GM12878 (cell line): ENCODE measurements at regions not wholly inside any gene's neighbourhood (a gene's known extent, or its start where the extent isn't known, plus 50 kb on each side); places are given as distances from the start of the nearest gene placed in this dataset.

ENCODE experiments used
- ATAC-seq: fragments of 200-7000 bp; cut with Tn5 transposase; 3 replicates; pipeline ENCODE4 v1.9.1; 2020; ENCODE audit warnings: mild to moderate bottlenecking, moderate library complexity
- BruUV-seq: library from RNA; stranded (reverse); fragments of 400-500 nt; replicated peaks from 2 replicates; lab custom pipeline; 2021; lab: Mats Ljungman, UMichigan
- CTCF ChIA-PET: fragments of 300-600 bp; sonication (Branson Sonifier 250); formaldehyde crosslinking; extraction: SDS; loops from one replicate; lab custom pipeline; 2021; ENCODE audit warnings: inconsistent platforms; lab: Yijun Ruan, JAX
- POLR2A ChIA-PET: fragments of 350-600 bp; formaldehyde crosslinking; extraction: SDS; loops from one replicate; lab custom pipeline; 2021; ENCODE audit warnings: inconsistent platforms; lab: Charles Lee
- RAD21 ChIA-PET: fragments of 300-600 bp; sonication (Branson Sonifier 250); formaldehyde crosslinking; loops from one replicate; lab custom pipeline; 2023; ENCODE audit warnings: antibody characterized with exemption; ENCODE audit not compliant: unreplicated experiment; lab: Charles Lee
- SMC1A ChIA-PET: fragments of 300-600 bp; sonication (Branson Sonifier 250); formaldehyde crosslinking; loops from one replicate; lab custom pipeline; 2023; ENCODE audit not compliant: unreplicated experiment, uncharacterized antibody; lab: Charles Lee
- DNase-seq: peaks from one replicate; pipeline ENCODE4 v3.0.0-alpha.2; 2011; ENCODE audit warnings: low read depth, low spot score
- FAIRE-seq: peaks from 3 replicates; lab custom pipeline; 2011; peaks lifted over from hg19 to GRCh38; lab: Jason Lieb, UNC
- H2AFZ ChIP-seq: 2 replicates; pipeline ENCODE4 v1.6.0; 2011; ENCODE audit warnings: low read depth, low read length, control low read depth; ENCODE audit not compliant: control insufficient read depth
- H3K27ac ChIP-seq: 2 replicates; pipeline ENCODE4 v1.5.1; 2011; ENCODE audit warnings: control low read depth; ENCODE audit not compliant: control insufficient read depth, insufficient read depth
- H3K27me3 ChIP-seq, 2 experiments: replicated peaks in 1 of 2; 2 replicates each; pipeline versions ENCODE4 v1.6.0 to v1.6.1; 2011; ENCODE audit warnings: low read length in 1 of 2; ENCODE audit not compliant: control insufficient read depth in 2 of 2, insufficient read depth in 2 of 2
- H3K36me3 ChIP-seq, 2 experiments: 2 replicates each; pipeline ENCODE4 v1.5.1; 2011; ENCODE audit warnings: low read length in 1 of 2; ENCODE audit not compliant: control insufficient read depth in 2 of 2, insufficient read depth in 2 of 2
- H3K4me1 ChIP-seq: 2 replicates; pipeline ENCODE4 v1.6.1; 2011; ENCODE audit warnings: mild to moderate bottlenecking, low read length, moderate library complexity, mixed read lengths; ENCODE audit not compliant: control insufficient read depth, insufficient read depth
- H3K4me2 ChIP-seq: 2 replicates; pipeline ENCODE4 v1.6.0; 2011; ENCODE audit warnings: control low read depth; ENCODE audit not compliant: control insufficient read depth, insufficient read depth
- H3K4me3 ChIP-seq: fragments of 200-600 bp; sonication (generic); 2 replicates; pipeline ENCODE4 v1.5.1; 2016
- H3K79me2 ChIP-seq: 2 replicates; pipeline ENCODE4 v1.6.0; 2011; ENCODE audit warnings: low read length; ENCODE audit not compliant: control insufficient read depth, insufficient read depth
- H3K9ac ChIP-seq: 2 replicates; pipeline ENCODE4 v1.8.0; 2011; ENCODE audit warnings: low read length, control low read depth, mixed read lengths; ENCODE audit not compliant: control insufficient read depth, insufficient read depth
- H3K9me3 ChIP-seq: replicated peaks from 3 replicates; pipeline ENCODE4 v1.5.1; 2011; ENCODE audit warnings: mild to moderate bottlenecking, low read length; ENCODE audit not compliant: control insufficient read depth, insufficient read depth
- H4K20me1 ChIP-seq: 2 replicates; pipeline ENCODE4 v1.6.0; 2011; ENCODE audit not compliant: control insufficient read depth, insufficient read depth
- CBFB ChIP-seq: IDR thresholded peaks from 2 replicates; pipeline ENCODE4 v1.6.1; 2016; ENCODE audit warnings: antibody characterized with exemption, low read depth
- MEF2B ChIP-seq: fragments of 450-650 bp; IDR thresholded peaks from 2 replicates; pipeline ENCODE4 v1.6.1; 2018; ENCODE audit warnings: mild to moderate bottlenecking, moderate library complexity; ENCODE audit not compliant: partially characterized antibody, poor library complexity, severe bottlenecking
- POU2F2 ChIP-seq: IDR thresholded peaks from 3 replicates; pipeline ENCODE4 v1.6.1; 2011; ENCODE audit warnings: low read depth, mild to moderate bottlenecking, low read length, borderline replicate concordance
- WGBS: methylation state at CpG from one replicate; pipeline ENCODE4 v1.1.6; 2016; ENCODE audit warnings: low lambda C conversion rate; ENCODE audit not compliant: insufficient replicate concordance, insufficient coverage; ENCODE audit errors: missing lambda C conversion rate; 5-methylcytosine and 5-hydroxymethylcytosine counted together
- in situ Hi-C: fragments of 300-500 bp; cut with MboI; formaldehyde crosslinking; loops from 9 replicates; pipeline ENCODE4 v1.14.3; 2018; ENCODE audit warnings: mixed read lengths
- intact Hi-C: fragments of 100-400 bp; cut with micrococcal nuclease; formaldehyde crosslinking; loops from one replicate; pipeline ENCODE4 v1.14.2; 2022; ENCODE audit not compliant: unreplicated experiment

DNA sequence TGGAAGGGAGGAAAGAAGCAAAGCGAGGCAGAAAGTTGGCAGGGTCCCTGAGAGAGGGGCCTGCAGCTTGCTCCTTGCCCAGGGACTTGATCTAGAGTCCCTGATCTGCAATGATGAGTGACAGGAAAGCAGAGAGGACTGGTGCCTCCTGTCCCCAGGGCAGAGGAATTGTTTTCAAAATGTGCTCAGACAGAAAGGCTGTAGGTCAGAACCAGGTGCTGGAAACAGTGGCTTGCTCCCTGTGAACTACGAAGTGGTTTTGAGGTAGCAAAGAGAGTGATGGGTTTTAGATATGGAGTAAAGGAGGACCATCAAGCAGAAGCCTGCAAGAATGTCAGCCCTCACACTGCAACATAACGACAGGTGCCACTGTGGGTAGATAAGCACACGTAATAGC is 164.9 kb upstream of the SERTAD2 start:
- in situ Hi-C loops = no loop called here
- H3K27ac ChIP-seq = no peak overlapping the region
- no peaks in the 10 kb centered on the region for H3K36me3 ChIP-seq
- DNase-seq = no peak
- H3K4me2 ChIP-seq = no peak overlapping the region
- TF ChIP-seq POU2F2 = no peak
- TF ChIP-seq, all 136 proteins: peak for 0
- H3K9ac ChIP-seq = no peak overlapping the region
- 69% methylated on average over 4 of the region's 4 CpGs for WGBS
- peaks cover 25% of the 10 kb centered on the region for H3K4me1 ChIP-seq
- BruUV-seq = no TSS peak
- no peak overlapping the region for H3K4me3 ChIP-seq
- ChIA-PET CTCF (interaction anchor here (2.2 kb wide), 1 partner anchor 172 kb away, joined by 5 read pairs; no protein-coding TSS in a partner anchor), SMC1A (interaction anchor here (0.8 to 4.4 kb wide), 7 partner anchors 10 to 174 kb away, joined by 3 to 20 read pairs (median 4); no protein-coding TSS in a partner anchor), POLR2A (interaction anchor here (0.8 to 2.9 kb wide), 4 partner anchors 10 to 91 kb away, joined by 3 to 8 read pairs (median 3); no protein-coding TSS in a partner anchor), RAD21 (interaction anchor here (1.1 to 1.8 kb wide), 2 partner anchors 52 to 172 kb away, joined by 3 to 6 read pairs; no protein-coding TSS in a partner anchor)
- H2AFZ ChIP-seq = no peak overlapping the region
- intact Hi-C loops = no loop called here
- H3K79me2 ChIP-seq = no peaks in the 10 kb centered on the region
- ATAC-seq (no peak), FAIRE-seq (no peak)
- no peaks in the 10 kb centered on the region for H3K9me3 ChIP-seq
- H3K27me3 ChIP-seq = no peaks in the 10 kb centered on the region
- H4K20me1 ChIP-seq = no peaks in the 10 kb centered on the region

DNA sequence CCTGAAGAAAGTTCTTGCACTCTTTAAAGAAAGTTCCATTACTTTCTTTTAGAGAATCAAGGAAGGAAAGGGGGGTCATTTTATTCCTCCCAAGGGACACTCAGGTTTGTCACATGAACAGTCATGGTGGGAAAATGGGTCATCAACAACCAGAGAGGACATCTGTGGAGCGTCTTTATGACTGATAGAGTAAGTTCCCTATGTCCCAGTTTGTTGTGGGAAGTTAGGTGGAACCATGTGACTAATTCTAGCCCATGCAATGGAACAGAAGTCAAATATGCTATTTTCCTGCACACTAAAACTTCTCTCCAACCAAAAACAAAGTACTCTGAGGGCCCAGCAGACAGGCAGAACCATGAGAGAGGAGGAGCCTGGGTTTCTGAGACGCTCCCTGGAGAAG is 165.6 kb upstream of the SERTAD2 start:
- intact Hi-C loops = no loop called here
- SMC1A ChIA-PET = interaction anchor here (0.6 to 4.4 kb wide), 10 partner anchors 11 to 212 kb away, joined by 3 to 20 read pairs (median 4); no protein-coding TSS in a partner anchor

More for the DNA sequence above, 165.6 kb upstream of the SERTAD2 start:
- H3K4me1 ChIP-seq = peaks cover 25% of the 10 kb centered on the region
- no peaks in the 10 kb centered on the region for H3K79me2 ChIP-seq
- FAIRE-seq (peak; percentile 52), ATAC-seq (no peak), DNase-seq (no peak)
- POLR2A ChIA-PET = interaction anchor here (1.0 to 2.9 kb wide), 5 partner anchors 10 to 176 kb away, joined by 3 to 8 read pairs (median 4); no protein-coding TSS in a partner anchor
- H3K4me3 ChIP-seq = peak overlapping the region; percentile 18; the same call in 1 of the 2 replicates
- peak overlapping the region; percentile 51; the same call in 1 of the 2 replicates for H3K9ac ChIP-seq
- in situ Hi-C loops = no loop called here
- no peaks in the 10 kb centered on the region for H3K9me3 ChIP-seq
- CTCF ChIA-PET = interaction anchor here (0.9 to 2.3 kb wide), 5 partner anchors 11 to 194 kb away, joined by 3 to 13 read pairs (median 3); no protein-coding TSS in a partner anchor
- WGBS = 0% methylated on average over 2 of the region's 2 CpGs
- no TSS peak for BruUV-seq
- H3K27ac ChIP-seq = peak overlapping the region; percentile 75
- peak; percentile 48 for TF ChIP-seq MEF2B
- no peak for TF ChIP-seq CBFB
- peak overlapping the region; percentile 89 for H3K4me2 ChIP-seq
- H3K36me3 ChIP-seq = no peaks in the 10 kb centered on the region
- no peaks in the 10 kb centered on the region for H3K27me3 ChIP-seq
- RAD21 ChIA-PET = interaction anchor here (0.9 to 2.1 kb wide), 8 partner anchors 11 to 212 kb away, joined by 3 to 7 read pairs (median 3); no protein-coding TSS in a partner anchor
- no peaks in the 10 kb centered on the region for H4K20me1 ChIP-seq
- peak overlapping the region; percentile 66 for H2AFZ ChIP-seq
